Pancreas (tissue), 10 donors: ENCODE measurements at regions not wholly inside any gene's neighbourhood (a gene's known extent, or its start where the extent isn't known, plus 50 kb on each side); places are given as distances from the start of the nearest gene placed in this dataset.

ENCODE experiments used
- ATAC-seq, 4 donors: fragments of 200-7000 bp; cut with Tn5 transposase; one replicate each; pipeline versions ENCODE4 v1.8.0 to v1.9.1; 2020; ENCODE audit warnings: mild to moderate bottlenecking in 4 of 4, moderate library complexity in 4 of 4
- DNase-seq, 6 donors: peaks; one replicate each; pipeline ENCODE4 v3.0.0-alpha.2; 2020
- FAIRE-seq: peaks from 2 replicates; lab custom pipeline; 2012; peaks lifted over from hg19 to GRCh38; lab: Jason Lieb, UNC
- H3K27ac ChIP-seq, 4 donors: fragments of 200-600 bp; sonication (generic); 1 replicate in 3 of 4; 2 replicates in 1 of 4; pipeline versions ENCODE4 v1.5.0 to v1.8.0; 2020
- H3K27me3 ChIP-seq, 4 donors: fragments of 200-600 bp; one replicate each; pipeline ENCODE4 v1.8.0; 2021
- H3K36me3 ChIP-seq, 3 donors: fragments of 200-600 bp; sonication (generic) in 1 of 3; one replicate each; pipeline versions ENCODE4 v1.5.0 to v1.8.0; 2020 to 2021
- H3K4me1 ChIP-seq, 3 donors: fragments of 200-600 bp; one replicate each; pipeline ENCODE4 v1.8.0; 2021
- H3K4me3 ChIP-seq, 4 donors: fragments of 200-600 bp; sonication (generic) in 2 of 4; one replicate each; pipeline versions ENCODE4 v1.5.0 to v1.8.0; 2020 to 2021
- H3K9me3 ChIP-seq, 4 donors: fragments of 200-600 bp; one replicate each; pipeline ENCODE4 v1.8.0; 2021
- CTCF ChIP-seq, 4 donors: fragments of 200-600 bp; sonication (generic) in 3 of 4; IDR thresholded peaks; one replicate each; pipeline versions ENCODE4 v1.5.0 to v1.8.0; 2021; ENCODE audit warnings: antibody characterized with exemption in 4 of 4
- WGBS, 2 donors: extraction: QIAGEN DNeasy Blood & Tissue Kit; methylation state at CpG; one replicate each; pipeline ENCODE4 v1.1.7; 2013; 5-methylcytosine and 5-hydroxymethylcytosine counted together
- intact Hi-C, 3 donors: fragments of 100-400 bp; cut with DNase I; formaldehyde crosslinking; loops; one replicate each; pipeline versions ENCODE4 v1.11.1 to v1.14.2; 2022
- donor health status: healthy with polysubstance abuse.
- donor health status: DM: no; HTN: no; CAD: no; lungs with moderate emphysema.
- donor health status: DM: no; HTN: no; CAD: no.
- donor health status: control.
- donor health status: control.
- donor health status: Bipolar disorder and iron deficiency.
- donor health status: DM: yes; HTN: yes; CAD: no.
- donor health status: DM: no; HTN: no; CAD: no.
- donor health status: DM: no; HTN: no; CAD: no.
- donor health status: DM: yes; HTN: yes; CAD: no.

- ATAC-seq (no peak), DNase-seq (no peak), FAIRE-seq (no peak)
- Histone ChIP-seq H3K27ac (no peak overlapping the region), H3K4me3 (no peak overlapping the region), H3K9me3 (no peaks in the 10 kb centered on the region), H3K4me1 (no peaks in the 10 kb centered on the region), H3K27me3 (no peaks in the 10 kb centered on the region), H3K36me3 (no peaks in the 10 kb centered on the region)
- no peak for TF ChIP-seq CTCF (IDR thresholded peaks at IDR 0.05)
- whole genome bisulfite sequencing, 2 donors: 80 to 84% methylated on average over 5 of the region's 5 CpGs
- intact Hi-C loops: no loop called here
Measured at GRCh38 chr1:201632364-201632952, 93.5 kb downstream of the NAV1 start.

- Histone ChIP-seq H3K4me1 (no peaks in the 10 kb centered on the region), H3K36me3 (no peaks in the 10 kb centered on the region), H3K27me3 (no peaks in the 10 kb centered on the region), H3K27ac (no peak overlapping the region), H3K9me3 (no peaks in the 10 kb centered on the region), H3K4me3 (no peak overlapping the region)
- no peak for TF ChIP-seq CTCF (IDR thresholded peaks at IDR 0.05)
- FAIRE-seq: no peak
- 87 to 91% methylated on average over 2 of the region's 2 CpGs for WGBS, 2 donors
- intact Hi-C loops: no loop called here
- no peak for DNase-seq
- ATAC-seq: no peak
Measured at GRCh38 chr1:201633297-201633696, 94.4 kb downstream of the NAV1 start.

GRCh38 chr1:201633811-201634210 is 94.9 kb downstream of the NAV1 start:
- FAIRE-seq (no peak), ATAC-seq (no peak), DNase-seq (no peak)
- no peak overlapping the region for H3K27ac ChIP-seq
- no peak overlapping the region for H3K4me3 ChIP-seq
- H3K4me1 ChIP-seq: no peaks in the 10 kb centered on the region
- TF ChIP-seq CTCF (IDR thresholded peaks at IDR 0.05): no peak
- no peaks in the 10 kb centered on the region for H3K9me3 ChIP-seq
- 50 to 79% methylated on average over 5 of the region's 5 CpGs for WGBS, 2 donors
- intact Hi-C loops: no loop called here
- no peaks in the 10 kb centered on the region for H3K36me3 ChIP-seq
- no peaks in the 10 kb centered on the region for H3K27me3 ChIP-seq

GRCh38 chr1:201634261-201634660 is 95.3 kb downstream of the NAV1 start:
- WGBS, 2 donors: 76 to 83% methylated on average over 2 of the region's 2 CpGs
- no peak for FAIRE-seq
- intact Hi-C loops: no loop called here
- Histone ChIP-seq H3K36me3 (no peaks in the 10 kb centered on the region), H3K27me3 (no peaks in the 10 kb centered on the region), H3K4me1 (no peaks in the 10 kb centered on the region), H3K27ac (no peak overlapping the region), H3K4me3 (no peak overlapping the region), H3K9me3 (no peaks in the 10 kb centered on the region)
- ATAC-seq: no peak
- TF ChIP-seq CTCF (IDR thresholded peaks at IDR 0.05): no peak
- DNase-seq: no peak

GRCh38 chr1:201636097-201636496 is 97.2 kb downstream of the NAV1 start:
- FAIRE-seq: no peak
- WGBS, 2 donors: 81 to 90% methylated on average over 2 of the region's 2 CpGs

More at GRCh38 chr1:201636097-201636496, 97.2 kb downstream of the NAV1 start:
- intact Hi-C loops: no loop called here
- H3K27me3 ChIP-seq: no peaks in the 10 kb centered on the region
- TF ChIP-seq CTCF (IDR thresholded peaks at IDR 0.05): no peak
- DNase-seq (no peak), ATAC-seq (no peak)
- H3K4me1 ChIP-seq: no peaks in the 10 kb centered on the region
- no peaks in the 10 kb centered on the region for H3K9me3 ChIP-seq
- H3K36me3 ChIP-seq: no peaks in the 10 kb centered on the region
- no peak overlapping the region for H3K4me3 ChIP-seq
- H3K27ac ChIP-seq: no peak overlapping the region
